WTC11 (cell line): ENCODE measurements at regions not wholly inside any gene's neighbourhood (a gene's known extent, or its start where the extent isn't known, plus 50 kb on each side); places are given as distances from the start of the nearest gene placed in this dataset.

Experiments used
- ATAC-seq: fragments of 200-7000 bp; cut with Tn5 transposase; 2 replicates; pipeline ENCODE4 v1.10.0; 2021; ENCODE audit warnings: mild to moderate bottlenecking, moderate library complexity
- CTCF ChIA-PET: fragments of 300-600 bp; sonication (Branson Sonifier 250); formaldehyde crosslinking; loops from one replicate; lab custom pipeline; 2021; ENCODE audit warnings: antibody characterized with exemption; lab: Charles Lee
- POLR2A ChIA-PET: fragments of 350-600 bp; sonication (Branson Sonifier 250); formaldehyde crosslinking; loops from one replicate; lab custom pipeline; 2021; ENCODE audit warnings: antibody characterized with exemption; lab: Charles Lee
- DNase-seq: peaks from one replicate; pipeline ENCODE4 v3.0.0; 2021; ENCODE audit warnings: low spot score
- H3K27ac Mint-ChIP-seq: 2 replicates; pipeline ENCODE4 v1.8.0; 2021; ENCODE audit warnings: mixed read lengths
- H3K27me3 Mint-ChIP-seq: 2 replicates; pipeline ENCODE4 v1.8.0; 2021; ENCODE audit warnings: low read depth, mild to moderate bottlenecking, moderate library complexity, mixed read lengths
- H3K36me3 Mint-ChIP-seq: 2 replicates; pipeline ENCODE4 v1.8.0; 2021; ENCODE audit warnings: mixed read lengths
- H3K4me1 Mint-ChIP-seq: 2 replicates; pipeline ENCODE4 v1.8.0; 2022; ENCODE audit warnings: mixed read lengths
- H3K4me3 Mint-ChIP-seq: 2 replicates; pipeline ENCODE4 v1.8.0; 2021; ENCODE audit warnings: mild to moderate bottlenecking, moderate library complexity, mixed read lengths
- H3K9me3 Mint-ChIP-seq: 2 replicates; pipeline ENCODE4 v1.8.0; 2021; ENCODE audit warnings: mixed read lengths
- ATF1 ChIP-seq: sonication (generic); formaldehyde crosslinking; IDR thresholded peaks from 2 replicates; pipeline ENCODE4 v1.8.1; 2023; ENCODE audit warnings: mild to moderate bottlenecking, moderate library complexity, missing genetic modification reagents
- ATF3 ChIP-seq: sonication (generic); formaldehyde crosslinking; conservative IDR thresholded peaks from 2 replicates; pipeline ENCODE4 v1.8.1; 2022; ENCODE audit warnings: mild to moderate bottlenecking, missing genetic modification reagents
- CDX4 ChIP-seq: fragments of 250-450 bp; sonication (Bioruptor Pico); IDR thresholded peaks from 2 replicates; pipeline ENCODE4 v1.9.0; 2021; ENCODE audit warnings: moderate library complexity, mild to moderate bottlenecking, inconsistent platforms, borderline replicate concordance
- CTCF ChIP-seq: fragments of 200-600 bp; IDR thresholded peaks from 2 replicates; pipeline ENCODE4 v1.8.0; 2022; ENCODE audit warnings: antibody characterized with exemption
- E2F4 ChIP-seq: sonication (generic); formaldehyde crosslinking; IDR thresholded peaks from 2 replicates; pipeline ENCODE4 v1.8.1; 2022; ENCODE audit warnings: low read depth, mild to moderate bottlenecking, moderate library complexity, missing genetic modification reagents, borderline replicate concordance
- E2F5 ChIP-seq: sonication (generic); formaldehyde crosslinking; IDR thresholded peaks from 2 replicates; pipeline ENCODE4 v1.8.1; 2022; ENCODE audit warnings: mild to moderate bottlenecking, moderate library complexity, missing genetic modification reagents
- ESRRA ChIP-seq: sonication (generic); formaldehyde crosslinking; IDR thresholded peaks from 2 replicates; pipeline ENCODE4 v1.8.1; 2022; ENCODE audit warnings: mild to moderate bottlenecking, missing genetic modification reagents, borderline replicate concordance
- ETV6 ChIP-seq: sonication (generic); formaldehyde crosslinking; IDR thresholded peaks from 2 replicates; pipeline ENCODE4 v1.8.1; 2022; ENCODE audit warnings: mild to moderate bottlenecking, missing genetic modification reagents
- FOXK1 ChIP-seq: sonication (generic); formaldehyde crosslinking; IDR thresholded peaks from 2 replicates; pipeline ENCODE4 v1.8.0; 2022; ENCODE audit warnings: mild to moderate bottlenecking, moderate library complexity, missing genetic modification reagents
- GRHL2 ChIP-seq: fragments of 250-450 bp; sonication (Bioruptor Pico); IDR thresholded peaks from 2 replicates; pipeline ENCODE4 v1.8.0; 2022; ENCODE audit warnings: mild to moderate bottlenecking, moderate library complexity; ENCODE audit not compliant: insufficient replicate concordance, severe bottlenecking
- GTF2I ChIP-seq: fragments of 250-450 bp; sonication (Bioruptor Pico); conservative IDR thresholded peaks from 2 replicates; pipeline ENCODE4 v1.4.0; 2021; ENCODE audit warnings: mild to moderate bottlenecking
- JUN ChIP-seq: sonication (generic); formaldehyde crosslinking; IDR thresholded peaks from 2 replicates; pipeline ENCODE4 v1.8.0; 2023; ENCODE audit warnings: mild to moderate bottlenecking, missing genetic modification reagents
- MLX ChIP-seq: sonication (generic); formaldehyde crosslinking; IDR thresholded peaks from 2 replicates; pipeline ENCODE4 v1.8.1; 2023; ENCODE audit warnings: mild to moderate bottlenecking, missing genetic modification reagents, moderate library complexity
- MYBL2 ChIP-seq: sonication (generic); formaldehyde crosslinking; IDR thresholded peaks from 2 replicates; pipeline ENCODE4 v1.8.1; 2023; ENCODE audit warnings: mild to moderate bottlenecking, moderate library complexity, missing genetic modification reagents
- NR3C1 ChIP-seq: sonication (generic); formaldehyde crosslinking; conservative IDR thresholded peaks from 2 replicates; pipeline ENCODE4 v1.8.1; 2023; ENCODE audit warnings: low read depth, mild to moderate bottlenecking, missing genetic modification reagents
- OVOL2 ChIP-seq: fragments of 250-450 bp; sonication (Bioruptor Pico); IDR thresholded peaks from 2 replicates; pipeline ENCODE4 v1.9.0; 2021; ENCODE audit warnings: mild to moderate bottlenecking, borderline replicate concordance
- USF1 ChIP-seq: sonication (generic); formaldehyde crosslinking; IDR thresholded peaks from 2 replicates; pipeline ENCODE4 v1.8.0; 2022; ENCODE audit warnings: mild to moderate bottlenecking, missing genetic modification reagents
- ZMAT4 ChIP-seq: fragments of 250-450 bp; sonication (Bioruptor Pico); IDR thresholded peaks from 2 replicates; pipeline ENCODE4 v1.9.0; 2021; ENCODE audit warnings: mild to moderate bottlenecking
- ZNF138 ChIP-seq: sonication (generic); formaldehyde crosslinking; conservative IDR thresholded peaks from 2 replicates; pipeline ENCODE4 v1.8.1; 2022; ENCODE audit warnings: mild to moderate bottlenecking, moderate library complexity, missing genetic modification reagents
- ZNF423 ChIP-seq: fragments of 250-450 bp; sonication (Bioruptor Pico); IDR thresholded peaks from 2 replicates; pipeline ENCODE4 v2.1.2; 2022; ENCODE audit warnings: mild to moderate bottlenecking, moderate library complexity
- ZSCAN18 ChIP-seq: fragments of 250-450 bp; sonication (Bioruptor Pico); IDR thresholded peaks from 2 replicates; pipeline ENCODE4 v2.1.2; 2022; ENCODE audit warnings: mild to moderate bottlenecking, moderate library complexity

GRCh38 chr3:13200465-13200864, 127.2 kb upstream of the IQSEC1 start (continued):
- TF ChIP-seq ZSCAN18 (no peak), ZMAT4 (CRISPR knock-in tag) (no peak), CTCF (no peak), ATF3 (CRISPR knock-in tag) (no peak), ETV6 (CRISPR knock-in tag) (no peak), ZNF138 (CRISPR knock-in tag) (no peak), FOXK1 (CRISPR knock-in tag) (no peak)

- TF ChIP-seq NR3C1 (CRISPR knock-in tag): no peak
- no peak for TF ChIP-seq OVOL2
- TF ChIP-seq FOXK1 (CRISPR knock-in tag): no peak
- TF ChIP-seq GRHL2 (CRISPR knock-in tag): no peak
- TF ChIP-seq ZNF423 (CRISPR knock-in tag): no peak
- TF ChIP-seq CDX4 (CRISPR knock-in tag): no peak
- TF ChIP-seq E2F4 (CRISPR knock-in tag): no peak
- no peak for TF ChIP-seq GTF2I (CRISPR knock-in tag)
- TF ChIP-seq ATF1 (CRISPR knock-in tag): no peak
- H3K36me3 Mint-ChIP-seq: no peaks in the 10 kb centered on the region
- H3K27ac Mint-ChIP-seq: peak overlapping the region; percentile 73
- DNase-seq (no peak), ATAC-seq (no peak)
- H3K4me3 Mint-ChIP-seq: no peak overlapping the region
- H3K27me3 Mint-ChIP-seq: no peaks in the 10 kb centered on the region
- peaks cover 18% of the 10 kb centered on the region for H3K4me1 Mint-ChIP-seq
- ChIA-PET POLR2A (no interaction called here), CTCF (interaction anchor here (0.7 to 4.1 kb wide), 7 partner anchors 37 to 205 kb away, joined by 4 to 27 read pairs (median 7); no protein-coding TSS in a partner anchor)
- no peaks in the 10 kb centered on the region for H3K9me3 Mint-ChIP-seq
Measured at GRCh38 chr3:13199899-13200451, 126.7 kb upstream of the IQSEC1 start.

GRCh38 chr3:13199006-13199776, 126.0 kb upstream of the IQSEC1 start:
- no peaks in the 10 kb centered on the region for H3K9me3 Mint-ChIP-seq
- CTCF ChIA-PET: interaction anchor here (1.0 to 4.1 kb wide), 6 partner anchors 31 to 264 kb away, joined by 3 to 23 read pairs (median 4); no protein-coding TSS in a partner anchor
- POLR2A ChIA-PET: no interaction called here
- ATAC-seq (no peak), DNase-seq (no peak)
- H3K4me3 Mint-ChIP-seq: no peak overlapping the region
- no peaks in the 10 kb centered on the region for H3K27me3 Mint-ChIP-seq
- H3K27ac Mint-ChIP-seq: no peak overlapping the region
- peaks cover 26% of the 10 kb centered on the region for H3K4me1 Mint-ChIP-seq
- no peaks in the 10 kb centered on the region for H3K36me3 Mint-ChIP-seq
- no peak for TF ChIP-seq ESRRA
- no peak for TF ChIP-seq GTF2I (CRISPR knock-in tag)
- no peak for TF ChIP-seq MYBL2 (CRISPR knock-in tag)
- no peak for TF ChIP-seq E2F5 (CRISPR knock-in tag)
- no peak for TF ChIP-seq GRHL2 (CRISPR knock-in tag)
- TF ChIP-seq JUN: no peak
- TF ChIP-seq USF1: no peak
- no peak for TF ChIP-seq MLX (CRISPR knock-in tag)
